ENCODE measurements at regions not wholly inside any gene's neighbourhood (a gene's known extent, or its start where the extent isn't known, plus 50 kb on each side); places are given as distances from the start of the nearest gene placed in this dataset.

DNA sequence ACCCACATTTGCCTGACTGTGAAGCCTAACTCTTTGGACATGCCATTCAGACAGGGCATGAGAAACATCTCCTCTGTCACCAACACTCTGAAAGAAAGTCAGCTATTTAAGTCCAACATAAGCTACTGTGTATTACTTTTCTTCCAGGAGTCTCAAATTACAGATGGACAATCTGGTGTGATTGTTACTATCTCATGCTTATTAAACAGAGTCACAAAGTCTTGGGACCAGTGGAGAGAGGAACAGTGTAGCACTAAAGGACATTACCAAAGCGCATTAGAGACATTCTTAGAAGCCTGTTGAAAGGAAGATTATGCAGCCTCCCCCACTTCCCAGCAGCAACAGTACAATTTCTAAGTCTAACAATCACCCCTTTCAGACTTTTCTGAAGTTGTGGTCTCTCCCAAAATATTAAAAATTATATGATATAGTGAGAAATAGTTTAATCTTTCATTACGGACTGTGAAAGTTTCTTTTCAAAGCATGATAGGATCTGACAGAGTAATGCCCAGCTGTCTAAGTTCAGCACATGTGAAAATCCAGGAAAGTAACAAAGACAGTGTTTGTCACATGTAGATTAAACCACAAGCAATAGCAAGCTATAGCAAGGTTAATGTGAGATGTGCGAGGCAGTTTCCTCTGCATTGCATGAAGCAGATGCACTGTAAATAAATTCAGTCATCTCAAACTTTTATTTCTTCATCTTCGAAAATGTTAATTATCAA, 280.9 kb upstream of the FZD8 start:
- Histone ChIP-seq H3K4me3 (ENCODE audit: low read depth in 1 of 2, low read length in 2 of 2) (no peak overlapping the region), H3K27me3 (ENCODE audit: low read depth, low read length) (no peaks in the 10 kb centered on the region), H3K4me1 (ENCODE audit: control insufficient read depth in 1 of 2, insufficient read depth in 2 of 2, low read length in 2 of 2) (no peaks in the 10 kb centered on the region), H3K27ac (ENCODE audit: low read length) (no peak overlapping the region), H3K36me3 (ENCODE audit: control insufficient read depth in 1 of 2, insufficient read depth in 2 of 2, low read length in 2 of 2) (no peaks in the 10 kb centered on the region), H3K9me3 (ENCODE audit: control insufficient read depth in 1 of 2, low read length in 2 of 2) (no peaks in the 10 kb centered on the region)

DNA sequence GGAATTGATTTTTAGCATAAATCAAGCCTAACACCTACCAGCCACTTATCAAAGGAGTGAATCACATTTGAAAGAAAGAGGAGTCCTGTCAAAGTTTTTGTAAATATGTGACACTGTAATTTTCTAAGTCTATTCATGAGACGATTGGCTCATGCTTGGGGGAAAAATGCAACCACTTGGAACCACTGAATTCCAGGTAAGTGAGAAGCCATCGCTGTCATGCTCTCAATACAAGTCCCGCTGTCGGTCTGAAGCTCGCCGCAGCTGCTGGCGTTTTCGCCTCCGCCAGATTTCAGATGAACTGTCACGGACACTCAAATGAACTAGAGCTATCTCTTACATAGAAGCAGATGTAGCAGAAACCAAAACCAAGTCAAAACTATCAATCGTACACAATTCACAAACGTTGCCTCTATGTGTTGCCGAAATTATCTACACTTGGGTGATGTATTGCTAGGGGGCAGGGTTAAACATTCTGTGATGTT, 279.8 kb upstream of the FZD8 start:
- H3K4me3 ChIP-seq (ENCODE audit: low read depth in 1 of 2, low read length in 2 of 2), result no peak overlapping the region
- H3K36me3 ChIP-seq (ENCODE audit: control insufficient read depth in 1 of 2, insufficient read depth in 2 of 2, low read length in 2 of 2), result no peaks in the 10 kb centered on the region
- H3K9me3 ChIP-seq (ENCODE audit: control insufficient read depth in 1 of 2, low read length in 2 of 2), result no peaks in the 10 kb centered on the region
- no peaks in the 10 kb centered on the region for H3K4me1 ChIP-seq (ENCODE audit: control insufficient read depth in 1 of 2, insufficient read depth in 2 of 2, low read length in 2 of 2)
- H3K27me3 ChIP-seq (ENCODE audit: low read depth, low read length), result no peaks in the 10 kb centered on the region
- H3K27ac ChIP-seq (ENCODE audit: low read length), result no peak overlapping the region

- Histone ChIP-seq H3K27me3 (ENCODE audit: low read depth, low read length) (no peaks in the 10 kb centered on the region), H3K4me1 (ENCODE audit: control insufficient read depth in 1 of 2, insufficient read depth in 2 of 2, low read length in 2 of 2) (peaks cover 0 to 3% of the 10 kb centered on the region in 2 donors), H3K4me3 (ENCODE audit: low read depth in 1 of 2, low read length in 2 of 2) (no peak overlapping the region), H3K36me3 (ENCODE audit: control insufficient read depth in 1 of 2, insufficient read depth in 2 of 2, low read length in 2 of 2) (no peaks in the 10 kb centered on the region), H3K9me3 (ENCODE audit: control insufficient read depth in 1 of 2, low read length in 2 of 2) (no peaks in the 10 kb centered on the region), H3K27ac (ENCODE audit: low read length) (no peak overlapping the region)
Observed at GRCh38 chr10:35916791-35917190, 274.7 kb upstream of the FZD8 start.

- Histone ChIP-seq H3K4me1 (ENCODE audit: control insufficient read depth in 1 of 2, insufficient read depth in 2 of 2, low read length in 2 of 2) (peaks cover 0 to 3% of the 10 kb centered on the region in 2 donors), H3K27me3 (ENCODE audit: low read depth, low read length) (no peaks in the 10 kb centered on the region), H3K27ac (ENCODE audit: low read length) (no peak overlapping the region), H3K4me3 (ENCODE audit: low read depth in 1 of 2, low read length in 2 of 2) (no peak overlapping the region), H3K36me3 (ENCODE audit: control insufficient read depth in 1 of 2, insufficient read depth in 2 of 2, low read length in 2 of 2) (no peaks in the 10 kb centered on the region), H3K9me3 (ENCODE audit: control insufficient read depth in 1 of 2, low read length in 2 of 2) (no peaks in the 10 kb centered on the region)
Observed at GRCh38 chr10:35913628-35914027, 271.5 kb upstream of the FZD8 start.

- Histone ChIP-seq H3K27me3 (ENCODE audit: low read depth, low read length) (no peaks in the 10 kb centered on the region), H3K4me3 (ENCODE audit: low read depth in 1 of 2, low read length in 2 of 2) (no peak overlapping the region), H3K27ac (ENCODE audit: low read length) (no peak overlapping the region)
Observed at GRCh38 chr10:35912615-35913569, 270.8 kb upstream of the FZD8 start.

GRCh38 chr10:35911954-35912353, 269.9 kb upstream of the FZD8 start:
- Histone ChIP-seq H3K27ac (ENCODE audit: low read length) (no peak overlapping the region), H3K4me3 (ENCODE audit: low read depth in 1 of 2, low read length in 2 of 2) (no peak overlapping the region), H3K4me1 (ENCODE audit: control insufficient read depth in 1 of 2, insufficient read depth in 2 of 2, low read length in 2 of 2) (peaks cover 0 to 3% of the 10 kb centered on the region in 2 donors), H3K36me3 (ENCODE audit: control insufficient read depth in 1 of 2, insufficient read depth in 2 of 2, low read length in 2 of 2) (no peaks in the 10 kb centered on the region), H3K27me3 (ENCODE audit: low read depth, low read length) (no peaks in the 10 kb centered on the region), H3K9me3 (ENCODE audit: control insufficient read depth in 1 of 2, low read length in 2 of 2) (no peaks in the 10 kb centered on the region)

More at GRCh38 chr10:35912615-35913569, 270.8 kb upstream of the FZD8 start:
- no peaks in the 10 kb centered on the region for H3K9me3 ChIP-seq (ENCODE audit: control insufficient read depth in 1 of 2, low read length in 2 of 2)
- peaks cover 0 to 3% of the 10 kb centered on the region in 2 donors for H3K4me1 ChIP-seq (ENCODE audit: control insufficient read depth in 1 of 2, insufficient read depth in 2 of 2, low read length in 2 of 2)
- H3K36me3 ChIP-seq (ENCODE audit: control insufficient read depth in 1 of 2, insufficient read depth in 2 of 2, low read length in 2 of 2), result no peaks in the 10 kb centered on the region

DNA sequence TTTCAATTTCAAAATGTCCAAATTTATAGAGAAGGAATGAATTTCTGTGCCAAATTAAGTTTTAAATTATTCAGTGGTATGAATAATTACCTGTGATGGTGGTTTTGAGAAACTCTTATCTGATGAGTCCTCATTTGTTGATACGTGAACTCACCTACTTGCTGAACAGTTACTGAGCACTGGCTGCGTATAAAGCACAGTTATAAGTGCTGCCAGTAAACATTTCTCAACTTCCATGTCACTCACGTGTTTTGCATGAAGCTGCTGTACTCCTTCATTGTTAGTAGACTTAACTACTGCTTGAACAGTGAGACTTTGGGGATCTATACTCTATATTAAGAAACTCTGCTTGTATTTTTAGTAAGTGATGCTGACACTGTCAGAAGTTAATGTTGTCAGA, 269.1 kb upstream of the FZD8 start:
- H3K27me3 ChIP-seq (ENCODE audit: low read depth, low read length), result no peaks in the 10 kb centered on the region
- H3K4me1 ChIP-seq (ENCODE audit: control insufficient read depth in 1 of 2, insufficient read depth in 2 of 2, low read length in 2 of 2), result peaks cover 0 to 3% of the 10 kb centered on the region in 2 donors
- H3K27ac ChIP-seq (ENCODE audit: low read length), result no peak overlapping the region
- no peaks in the 10 kb centered on the region for H3K36me3 ChIP-seq (ENCODE audit: control insufficient read depth in 1 of 2, insufficient read depth in 2 of 2, low read length in 2 of 2)
- no peaks in the 10 kb centered on the region for H3K9me3 ChIP-seq (ENCODE audit: control insufficient read depth in 1 of 2, low read length in 2 of 2)
- no peak overlapping the region for H3K4me3 ChIP-seq (ENCODE audit: low read depth in 1 of 2, low read length in 2 of 2)

- H3K4me1 ChIP-seq (ENCODE audit: control insufficient read depth in 1 of 2, insufficient read depth in 2 of 2, low read length in 2 of 2), result peaks cover 0 to 3% of the 10 kb centered on the region in 2 donors
- no peak overlapping the region for H3K27ac ChIP-seq (ENCODE audit: low read length)
- no peaks in the 10 kb centered on the region for H3K9me3 ChIP-seq (ENCODE audit: control insufficient read depth in 1 of 2, low read length in 2 of 2)
- no peaks in the 10 kb centered on the region for H3K36me3 ChIP-seq (ENCODE audit: control insufficient read depth in 1 of 2, insufficient read depth in 2 of 2, low read length in 2 of 2)
- H3K27me3 ChIP-seq (ENCODE audit: low read depth, low read length), result no peaks in the 10 kb centered on the region
- H3K4me3 ChIP-seq (ENCODE audit: low read depth in 1 of 2, low read length in 2 of 2), result no peak overlapping the region
Observed at GRCh38 chr10:35910234-35910633, 268.1 kb upstream of the FZD8 start.

GRCh38 chr10:35909121-35909720, 267.1 kb upstream of the FZD8 start:
- no peaks in the 10 kb centered on the region for H3K9me3 ChIP-seq (ENCODE audit: control insufficient read depth in 1 of 2, low read length in 2 of 2)
- peaks cover 0 to 3% of the 10 kb centered on the region in 2 donors for H3K4me1 ChIP-seq (ENCODE audit: control insufficient read depth in 1 of 2, insufficient read depth in 2 of 2, low read length in 2 of 2)
- H3K36me3 ChIP-seq (ENCODE audit: control insufficient read depth in 1 of 2, insufficient read depth in 2 of 2, low read length in 2 of 2), result no peaks in the 10 kb centered on the region
- H3K4me3 ChIP-seq (ENCODE audit: low read depth in 1 of 2, low read length in 2 of 2), result no peak overlapping the region
- no peak overlapping the region for H3K27ac ChIP-seq (ENCODE audit: low read length)
- H3K27me3 ChIP-seq (ENCODE audit: low read depth, low read length), result no peaks in the 10 kb centered on the region

- Histone ChIP-seq H3K4me1 (ENCODE audit: control insufficient read depth in 1 of 2, insufficient read depth in 2 of 2, low read length in 2 of 2) (peaks cover 0 to 3% of the 10 kb centered on the region in 2 donors), H3K4me3 (ENCODE audit: low read depth in 1 of 2, low read length in 2 of 2) (no peak overlapping the region)
Observed at GRCh38 chr10:35908451-35908850, 266.4 kb upstream of the FZD8 start.

GRCh38 chr10:35907548-35907947, 265.5 kb upstream of the FZD8 start:
- Histone ChIP-seq H3K36me3 (ENCODE audit: control insufficient read depth in 1 of 2, insufficient read depth in 2 of 2, low read length in 2 of 2) (no peaks in the 10 kb centered on the region), H3K4me1 (ENCODE audit: control insufficient read depth in 1 of 2, insufficient read depth in 2 of 2, low read length in 2 of 2) (peaks cover 0 to 3% of the 10 kb centered on the region in 2 donors), H3K4me3 (ENCODE audit: low read depth in 1 of 2, low read length in 2 of 2) (no peak overlapping the region), H3K9me3 (ENCODE audit: control insufficient read depth in 1 of 2, low read length in 2 of 2) (no peaks in the 10 kb centered on the region), H3K27me3 (ENCODE audit: low read depth, low read length) (no peaks in the 10 kb centered on the region), H3K27ac (ENCODE audit: low read length) (no peak overlapping the region)

More at GRCh38 chr10:35908451-35908850, 266.4 kb upstream of the FZD8 start:
- no peaks in the 10 kb centered on the region for H3K36me3 ChIP-seq (ENCODE audit: control insufficient read depth in 1 of 2, insufficient read depth in 2 of 2, low read length in 2 of 2)
- H3K9me3 ChIP-seq (ENCODE audit: control insufficient read depth in 1 of 2, low read length in 2 of 2), result no peaks in the 10 kb centered on the region
- H3K27me3 ChIP-seq (ENCODE audit: low read depth, low read length), result no peaks in the 10 kb centered on the region
- no peak overlapping the region for H3K27ac ChIP-seq (ENCODE audit: low read length)

Data from muscle layer of duodenum (tissue), 2 donors.